HG03103 (cell line): ENCODE measurements at regions not wholly inside any gene's neighbourhood (a gene's known extent, or its start where the extent isn't known, plus 50 kb on each side); places are given as distances from the start of the nearest gene placed in this dataset.

Experiments
- ATAC-seq: cut with Tn5 transposase; IDR thresholded peaks from one replicate; pipeline ENCODE4 v1.9.1; 2021; ENCODE audit warnings: low read depth; ENCODE audit not compliant: unreplicated experiment

GRCh38 chr2:7450188-7450832 is 533.1 kb downstream of the RNF144A start:
- ATAC-seq, result no peak

- ATAC-seq, result no peak
Measured at GRCh38 chr2:7450833-7451190, 533.6 kb downstream of the RNF144A start.

- no peak for ATAC-seq
Measured at GRCh38 chr2:7452110-7452876, 535.1 kb downstream of the RNF144A start.

- no peak for ATAC-seq
Measured at GRCh38 chr2:7454592-7454991, 537.4 kb downstream of the RNF144A start.

GRCh38 chr2:7456762-7457161 is 539.5 kb downstream of the RNF144A start:
- ATAC-seq, result no peak

GRCh38 chr2:7458066-7458465 is 540.9 kb downstream of the RNF144A start:
- no peak for ATAC-seq

GRCh38 chr2:7467782-7468447 is 550.7 kb downstream of the RNF144A start:
- no peak for ATAC-seq

- no peak for ATAC-seq
Measured at GRCh38 chr2:7468448-7468828, 551.2 kb downstream of the RNF144A start.

- no peak for ATAC-seq
Measured at GRCh38 chr2:7468955-7469354, 551.7 kb downstream of the RNF144A start.

- ATAC-seq, result no peak
Measured at GRCh38 chr2:7471185-7471584, 554.0 kb downstream of the RNF144A start.

- no peak for ATAC-seq
Measured at GRCh38 chr2:7472465-7472864, 555.3 kb downstream of the RNF144A start.

- ATAC-seq, result no peak
Measured at GRCh38 chr2:7473135-7473771, 556.0 kb downstream of the RNF144A start.

GRCh38 chr2:7476371-7476770 is 559.2 kb downstream of the RNF144A start:
- no peak for ATAC-seq

- ATAC-seq, result no peak
Measured at GRCh38 chr2:7479603-7480002, 562.4 kb downstream of the RNF144A start.

GRCh38 chr2:7480431-7480830 is 563.2 kb downstream of the RNF144A start:
- ATAC-seq, result no peak

GRCh38 chr2:7490672-7491071 is 573.5 kb downstream of the RNF144A start:
- no peak for ATAC-seq

GRCh38 chr2:7492719-7493118 is 575.5 kb downstream of the RNF144A start:
- ATAC-seq, result no peak

GRCh38 chr2:7497178-7497577 is 580.0 kb downstream of the RNF144A start:
- no peak for ATAC-seq

GRCh38 chr2:7499018-7499417 is 581.8 kb downstream of the RNF144A start:
- no peak for ATAC-seq

GRCh38 chr2:7502336-7502735 is 585.1 kb downstream of the RNF144A start:
- ATAC-seq, result no peak

- no peak for ATAC-seq
Measured at GRCh38 chr2:7508296-7508943, 591.2 kb downstream of the RNF144A start.
